GM21515 (cell line): ENCODE measurements at regions not wholly inside any gene's neighbourhood (a gene's known extent, or its start where the extent isn't known, plus 50 kb on each side); places are given as distances from the start of the nearest gene placed in this dataset.
"Not testable (repeated sequence)": the region's sequence is repeated elsewhere in the genome, so short reads cannot be mapped to it uniquely, and the experiment has no call there.

Experiments used
- ATAC-seq: cut with Tn5 transposase; IDR thresholded peaks from one replicate; pipeline ENCODE4 v1.9.1; 2021; ENCODE audit not compliant: unreplicated experiment

DNA sequence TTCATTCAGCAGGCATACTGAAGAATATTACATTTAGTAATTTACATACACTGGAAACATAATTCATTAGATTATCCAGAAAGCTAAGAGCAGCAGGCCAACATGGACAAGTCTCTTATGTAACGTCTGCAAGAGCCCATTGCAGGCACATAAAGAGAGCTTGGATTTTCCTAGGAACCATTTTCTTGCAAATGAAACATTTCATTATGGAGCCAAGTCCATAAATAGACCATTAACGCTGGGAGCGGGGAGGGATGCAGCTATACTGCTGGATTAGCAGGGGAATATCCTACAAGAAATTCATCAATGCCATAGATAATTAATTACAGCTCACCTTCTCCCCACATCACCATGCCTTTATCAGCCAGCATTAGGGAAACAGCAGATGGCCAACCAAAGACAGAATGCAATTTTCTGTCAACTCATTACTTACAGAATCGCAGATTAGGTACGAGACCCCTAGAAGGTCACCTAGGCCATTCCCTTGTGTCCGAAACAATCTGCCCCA lies 170.4 kb downstream of the C1D start:
- no peak for ATAC-seq

DNA sequence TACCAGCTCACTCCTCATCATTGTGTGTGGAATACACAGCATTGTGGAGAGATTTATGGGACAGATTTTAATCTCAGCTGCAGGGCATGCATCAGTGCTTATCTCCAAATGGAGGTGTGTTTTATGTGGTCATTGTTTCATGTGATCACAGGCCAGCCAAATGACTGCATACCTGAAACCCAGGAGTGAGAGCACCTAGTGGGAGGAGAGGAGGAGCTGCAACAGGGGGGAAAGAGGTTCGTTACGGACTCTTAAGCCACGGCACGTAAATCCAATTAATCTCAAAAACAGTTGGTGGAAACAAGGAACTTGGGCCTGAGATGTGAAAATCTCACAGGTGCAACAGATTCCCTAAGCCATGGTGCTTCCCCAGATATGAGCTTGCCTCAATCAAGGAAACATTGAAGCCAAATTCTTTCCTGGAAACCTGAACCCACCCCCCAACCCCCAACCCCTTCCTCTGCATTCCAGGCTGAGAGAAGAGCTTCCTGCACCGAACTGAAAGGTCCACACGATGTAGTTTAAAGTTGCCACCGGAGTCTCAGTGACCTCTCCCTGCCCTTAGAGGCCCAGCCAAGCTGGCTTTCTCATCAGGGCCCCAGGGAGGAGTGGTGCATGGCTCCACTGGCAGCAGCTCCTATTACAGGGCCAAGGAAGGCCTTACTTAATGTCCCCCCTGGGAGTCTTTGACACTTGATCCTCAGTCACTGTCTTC lies 167.4 kb downstream of the C1D start:
- ATAC-seq: no peak

DNA sequence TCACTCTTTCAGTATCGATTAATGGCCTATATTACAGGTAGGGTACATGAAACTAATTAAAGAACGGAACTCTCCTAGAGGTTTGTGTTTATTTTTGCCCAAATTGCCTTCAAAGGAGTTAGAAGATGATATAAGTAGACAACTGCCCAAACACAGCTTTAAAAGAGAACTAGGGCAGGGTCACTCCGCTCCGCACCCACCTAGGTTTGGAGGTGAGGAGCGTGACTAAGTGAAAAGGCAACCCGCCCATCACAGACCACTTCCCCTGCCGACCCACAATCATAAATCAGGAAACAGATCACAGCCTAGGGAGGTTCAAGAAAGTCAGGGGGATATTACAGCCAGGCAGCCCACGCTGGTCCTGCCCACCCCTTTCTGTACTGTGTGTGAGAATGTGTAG lies 166.7 kb downstream of the C1D start:
- no peak for ATAC-seq

- no peak for ATAC-seq
Measured at GRCh38 chr2:67896476-67896875, 166.3 kb downstream of the C1D start.

GRCh38 chr2:67898595-67898994 lies 164.2 kb downstream of the C1D start:
- ATAC-seq: no peak

- no peak for ATAC-seq
Measured at GRCh38 chr2:67899187-67899586, 163.6 kb downstream of the C1D start.

- ATAC-seq: no peak
Measured at GRCh38 chr2:67900826-67901225, 162.0 kb downstream of the C1D start.

GRCh38 chr2:67904566-67904965 lies 158.2 kb downstream of the C1D start:
- no peak for ATAC-seq

GRCh38 chr2:67904966-67905365 lies 157.8 kb downstream of the C1D start:
- no peak for ATAC-seq

DNA sequence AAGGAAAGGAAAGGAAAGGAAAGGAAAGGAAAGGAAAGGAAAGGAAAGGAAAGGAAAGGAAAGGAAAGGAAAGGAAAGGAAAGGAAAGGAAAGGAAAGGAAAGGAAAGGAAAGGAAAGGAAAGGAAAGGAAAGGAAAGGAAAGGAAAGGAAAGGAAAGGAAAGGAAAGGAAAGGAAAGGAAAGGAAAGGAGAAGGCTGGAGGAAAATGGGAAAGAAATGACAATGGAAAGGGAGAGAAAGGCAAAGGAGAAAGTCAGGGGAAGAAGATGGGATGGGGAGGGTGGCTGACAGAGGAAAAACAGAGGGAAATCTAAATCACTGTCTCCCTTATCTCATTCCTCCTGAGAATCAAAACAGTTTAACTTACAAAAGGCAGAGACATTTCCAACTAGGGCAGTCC lies 156.3 kb downstream of the C1D start:
- ATAC-seq: not testable (repeated sequence)

DNA sequence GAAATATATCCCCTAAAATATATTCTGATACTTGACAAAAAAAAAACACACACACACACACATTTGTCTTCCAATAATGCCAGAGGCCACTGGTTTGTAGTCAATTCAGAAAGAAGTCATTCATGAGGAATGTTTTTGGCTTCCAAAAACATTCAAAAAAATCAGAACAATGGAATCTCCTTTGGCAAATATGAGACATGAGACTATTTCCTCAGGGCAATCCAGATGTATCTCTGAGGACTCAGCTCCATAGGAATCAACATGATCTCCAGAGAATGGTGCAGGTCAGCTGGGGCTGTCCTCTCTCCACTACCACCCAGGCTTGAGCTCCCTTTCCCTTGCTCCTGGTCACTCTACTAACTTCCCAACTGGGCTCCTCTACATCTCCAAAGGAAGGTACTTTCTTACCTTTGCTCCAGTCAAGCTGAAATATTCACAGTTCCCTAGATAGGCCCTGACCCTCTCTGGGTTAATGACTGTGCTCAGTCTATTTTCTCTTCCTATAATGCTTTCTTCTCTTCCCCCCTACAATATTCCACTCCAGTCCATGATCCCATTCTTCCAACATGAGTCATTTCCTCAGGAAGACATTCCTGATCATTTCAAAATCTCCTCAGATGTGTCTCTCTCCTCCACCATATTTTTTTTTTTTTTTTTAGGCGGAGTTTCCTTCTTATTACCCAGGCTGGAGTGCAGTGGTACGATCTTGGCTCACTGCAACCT lies 145.3 kb downstream of the C1D start:
- no peak for ATAC-seq

- ATAC-seq: no peak
Measured at GRCh38 chr2:67918471-67918870, 144.3 kb downstream of the C1D start.

GRCh38 chr2:67919490-67919889 lies 143.3 kb downstream of the C1D start:
- ATAC-seq: no peak

DNA sequence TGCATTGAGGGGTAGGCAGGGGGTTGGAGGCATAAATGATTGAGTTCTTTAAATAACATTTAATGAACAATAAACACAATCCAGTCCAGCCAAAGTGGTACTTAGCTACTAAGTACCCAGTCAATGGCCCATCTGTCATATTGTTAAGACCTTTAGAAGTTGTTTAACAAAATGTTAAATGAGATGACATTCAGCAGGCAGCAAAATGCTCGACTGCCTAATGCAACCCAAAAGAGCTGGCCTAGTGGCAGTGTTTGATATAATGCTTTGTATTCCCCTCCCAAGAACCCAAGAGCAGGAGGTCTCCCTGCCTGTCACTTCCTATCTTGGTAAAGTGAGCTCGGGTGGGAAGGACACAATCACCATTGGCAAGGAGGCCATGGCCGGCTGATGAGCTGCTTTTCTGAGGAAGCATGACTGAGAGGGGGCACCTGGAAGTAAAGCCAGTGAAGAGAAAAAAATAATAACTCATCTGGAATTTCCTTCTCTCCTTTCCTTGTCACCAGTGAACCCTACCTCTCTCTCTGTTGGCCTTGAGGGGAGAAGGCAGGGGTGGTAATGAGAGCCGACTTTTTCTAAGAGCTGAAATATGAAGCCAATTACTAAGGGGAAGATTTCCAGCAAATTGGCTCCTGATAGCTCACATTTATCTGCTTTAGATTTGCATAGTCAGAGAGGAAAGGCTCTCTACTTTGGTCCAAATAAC lies 140.6 kb downstream of the C1D start:
- no peak for ATAC-seq

- no peak for ATAC-seq
Measured at GRCh38 chr2:67923696-67924095, 139.1 kb downstream of the C1D start.

GRCh38 chr2:67927501-67927900 lies 135.3 kb downstream of the C1D start:
- no peak for ATAC-seq

DNA sequence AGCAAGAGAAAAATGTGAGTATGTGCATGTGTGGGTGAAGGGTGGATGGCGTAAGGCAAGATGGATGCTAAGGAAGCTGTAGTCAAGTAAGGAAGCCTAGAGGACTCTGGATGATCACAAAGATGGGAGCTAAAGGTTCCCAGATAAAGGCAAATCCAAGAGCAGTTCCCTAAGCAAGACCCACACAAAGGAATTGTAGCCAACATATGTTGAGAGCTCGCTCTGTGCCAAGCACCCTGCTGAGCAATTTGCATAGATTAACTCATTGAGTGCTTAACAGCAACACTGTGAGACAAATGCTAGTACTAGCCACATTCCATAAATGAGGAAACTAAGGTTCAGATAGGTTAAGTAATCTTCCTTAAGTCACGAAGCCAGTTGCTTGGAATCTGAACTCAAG lies 132.6 kb downstream of the C1D start:
- ATAC-seq: no peak

GRCh38 chr2:67936969-67937368 lies 125.8 kb downstream of the C1D start:
- no peak for ATAC-seq

GRCh38 chr2:67938053-67938452 lies 124.8 kb downstream of the C1D start:
- ATAC-seq: no peak

- no peak for ATAC-seq
Measured at GRCh38 chr2:67945056-67945455, 117.7 kb downstream of the C1D start.

DNA sequence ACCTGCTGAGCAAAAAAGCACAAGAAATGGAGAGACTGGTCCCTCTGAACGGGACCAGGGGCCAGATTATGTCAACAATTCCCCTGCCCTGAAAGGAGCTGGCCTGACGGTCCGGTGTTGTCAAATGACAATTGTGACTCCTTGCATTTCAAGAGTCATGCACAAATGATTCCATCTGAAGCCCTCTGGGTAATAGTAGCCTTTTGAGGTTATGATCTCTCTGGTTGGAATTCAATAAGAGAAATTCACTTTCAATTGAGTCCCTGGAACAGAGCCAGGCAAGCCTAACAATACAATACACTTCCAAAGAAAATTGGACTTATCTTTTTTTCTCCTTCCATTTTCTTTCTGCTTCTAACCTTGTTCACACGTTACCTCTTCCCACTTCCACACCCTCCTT lies 116.9 kb downstream of the C1D start:
- no peak for ATAC-seq

DNA sequence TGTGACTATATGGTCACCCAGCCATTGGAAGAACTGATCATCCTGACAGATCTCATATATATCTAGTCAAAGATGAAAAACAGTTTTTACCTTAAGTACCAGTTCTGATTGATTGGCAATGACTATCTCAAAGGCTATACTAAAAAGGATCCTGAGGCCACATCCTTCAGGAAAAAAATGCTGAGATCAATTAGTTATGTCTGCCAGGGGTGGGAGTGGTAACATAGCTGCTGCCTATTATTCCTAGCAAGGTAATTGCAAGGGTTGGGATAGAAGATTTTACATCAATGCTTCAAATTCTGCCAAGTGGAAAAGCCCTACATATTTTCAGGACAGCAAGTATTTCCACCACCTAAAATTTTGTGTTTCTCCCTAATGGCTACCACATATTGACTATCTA lies 114.7 kb downstream of the C1D start:
- ATAC-seq: no peak
